Suprapubic skin (tissue), 3 donors: ENCODE measurements at regions not wholly inside any gene's neighbourhood (a gene's known extent, or its start where the extent isn't known, plus 50 kb on each side); places are given as distances from the start of the nearest gene placed in this dataset.

Experiments
- EP300 ChIP-seq: sonication (generic); formaldehyde crosslinking; IDR thresholded peaks from one replicate; pipeline ENCODE4 v1.6.1; 2017; ENCODE audit warnings: antibody characterized with exemption
- POLR2A ChIP-seq, 2 donors: fragments of 450-650 bp; IDR thresholded peaks; one replicate each; pipeline ENCODE4 v1.6.1; 2017; ENCODE audit warnings: antibody characterized with exemption in 2 of 2, mild to moderate bottlenecking in 2 of 2, moderate library complexity in 2 of 2
- TF ChIP-seq, protein P1 (sequence below), 2 donors: fragments of 200-600 bp in 1 of 2; fragments of 450-650 bp in 1 of 2; sonication (generic) in 1 of 2; IDR thresholded peaks; one replicate each; pipeline ENCODE4 v1.5.1; 2016 to 2019; ENCODE audit warnings: antibody characterized with exemption in 2 of 2, mild to moderate bottlenecking in 1 of 2, moderate library complexity in 1 of 2

DNA sequence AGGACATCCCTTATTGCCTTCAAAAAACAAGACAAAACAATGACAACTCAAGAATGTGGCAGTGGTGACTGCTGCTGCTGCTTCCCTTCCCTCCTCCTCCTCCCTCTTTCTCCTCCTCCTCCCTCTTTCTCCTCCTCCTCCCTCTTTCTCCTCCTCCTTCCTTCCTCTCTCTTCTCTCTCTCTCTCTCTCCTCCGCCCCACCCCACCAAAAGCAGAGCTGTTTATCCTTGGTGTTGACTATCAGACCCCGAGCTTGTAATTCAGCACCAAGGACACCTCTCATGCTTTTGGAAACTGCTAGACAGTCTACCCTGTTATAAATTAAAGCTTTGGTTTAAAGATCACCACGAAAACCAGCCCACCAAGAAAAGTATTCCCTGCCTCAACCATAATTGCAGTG lies 72.4 kb upstream of the IFNAR2 start:
- TF ChIP-seq POLR2A (IDR thresholded peaks at IDR 0.05) (no peak), EP300 (no peak)
- TF ChIP-seq, protein P1, sequence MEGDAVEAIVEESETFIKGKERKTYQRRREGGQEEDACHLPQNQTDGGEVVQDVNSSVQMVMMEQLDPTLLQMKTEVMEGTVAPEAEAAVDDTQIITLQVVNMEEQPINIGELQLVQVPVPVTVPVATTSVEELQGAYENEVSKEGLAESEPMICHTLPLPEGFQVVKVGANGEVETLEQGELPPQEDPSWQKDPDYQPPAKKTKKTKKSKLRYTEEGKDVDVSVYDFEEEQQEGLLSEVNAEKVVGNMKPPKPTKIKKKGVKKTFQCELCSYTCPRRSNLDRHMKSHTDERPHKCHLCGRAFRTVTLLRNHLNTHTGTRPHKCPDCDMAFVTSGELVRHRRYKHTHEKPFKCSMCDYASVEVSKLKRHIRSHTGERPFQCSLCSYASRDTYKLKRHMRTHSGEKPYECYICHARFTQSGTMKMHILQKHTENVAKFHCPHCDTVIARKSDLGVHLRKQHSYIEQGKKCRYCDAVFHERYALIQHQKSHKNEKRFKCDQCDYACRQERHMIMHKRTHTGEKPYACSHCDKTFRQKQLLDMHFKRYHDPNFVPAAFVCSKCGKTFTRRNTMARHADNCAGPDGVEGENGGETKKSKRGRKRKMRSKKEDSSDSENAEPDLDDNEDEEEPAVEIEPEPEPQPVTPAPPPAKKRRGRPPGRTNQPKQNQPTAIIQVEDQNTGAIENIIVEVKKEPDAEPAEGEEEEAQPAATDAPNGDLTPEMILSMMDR (IDR thresholded peaks at IDR 0.05): no peak
